K562 (cell line): ENCODE measurements at regions not wholly inside any gene's neighbourhood (a gene's known extent, or its start where the extent isn't known, plus 50 kb on each side); places are given as distances from the start of the nearest gene placed in this dataset.

Experiments used
- CHAMP1 ChIP-seq: fragments of 450-650 bp; IDR thresholded peaks from 2 replicates; pipeline ENCODE4 v1.6.1; 2016; ENCODE audit warnings: mild to moderate bottlenecking
- DACH1 ChIP-seq: fragments of 450-650 bp; IDR thresholded peaks from 2 replicates; pipeline ENCODE4 v1.6.1; 2018; ENCODE audit not compliant: partially characterized antibody
- DMBX1 ChIP-seq: fragments of 250-450 bp; sonication (Bioruptor Pico); IDR thresholded peaks from 2 replicates; pipeline ENCODE4 v1.8.0; 2022; ENCODE audit warnings: inconsistent platforms, mild to moderate bottlenecking, moderate library complexity, borderline replicate concordance
- ETS2 ChIP-seq: IDR thresholded peaks from 2 replicates; pipeline ENCODE4 v1.6.1; 2016; ENCODE audit warnings: borderline replicate concordance, missing genetic modification characterization, mild to moderate bottlenecking, moderate library complexity, missing compliant biosample characterization; ENCODE audit not compliant: poor library complexity, severe bottlenecking
- FOS ChIP-seq: IDR thresholded peaks from 3 replicates; pipeline ENCODE4 v1.6.1; 2011; ENCODE audit not compliant: insufficient read length; ENCODE audit errors: extremely low read depth
- POLR2B ChIP-seq: fragments of 450-650 bp; IDR thresholded peaks from 2 replicates; pipeline ENCODE4 v1.6.1; 2018; ENCODE audit warnings: low read depth; ENCODE audit not compliant: partially characterized antibody
- ZNF512 ChIP-seq: IDR thresholded peaks from 2 replicates; pipeline ENCODE4 v1.6.1; 2016; ENCODE audit warnings: missing genetic modification characterization, missing compliant biosample characterization

- TF ChIP-seq CHAMP1 (no peak), FOS (no peak), DMBX1 (CRISPR knock-in tag) (no peak), DACH1 (no peak), ZNF512 (no peak), POLR2B (no peak), ETS2 (tag) (no peak)
- TF ChIP-seq, all 486 proteins: peak for 0
These were observed 92.6 kb downstream of the C9orf152 start (continued) for GRCh38 chr9:110115341-110115820.
